ENCODE measurements at regions not wholly inside any gene's neighbourhood (a gene's known extent, or its start where the extent isn't known, plus 50 kb on each side); places are given as distances from the start of the nearest gene placed in this dataset.

GRCh38 chr13:68908879-68909278, 1198.7 kb upstream of the ATXN8OS start:
- TF ChIP-seq TCF7L2 (IDR thresholded peaks at IDR 0.05; ENCODE audit: low read depth, low read length) (no peak), POLR2AphosphoS5 (IDR thresholded peaks at IDR 0.05; ENCODE audit: low read depth, low read length) (no peak), CTCF (IDR thresholded peaks at IDR 0.05) (no peak)
